ENCODE measurements at regions not wholly inside any gene's neighbourhood (a gene's known extent, or its start where the extent isn't known, plus 50 kb on each side); places are given as distances from the start of the nearest gene placed in this dataset.
A peak's percentile ranks its signal among the peaks of the same experiment; 100 is the strongest.

- DNase-seq, result no peak
These were observed 230.7 kb upstream of the FGGY start for GRCh38 chr1:59066236-59066635.

- DNase-seq, result no peak
These were observed 226.3 kb upstream of the FGGY start for GRCh38 chr1:59070610-59071009.

GRCh38 chr1:59071289-59071688 is 225.6 kb upstream of the FGGY start:
- DNase-seq, result peak in 1 of 2 donors; percentile 15

- DNase-seq, result peak; percentile 27 to 28
These were observed 224.9 kb upstream of the FGGY start for GRCh38 chr1:59071876-59072582.

GRCh38 chr1:59072583-59072947 is 224.3 kb upstream of the FGGY start:
- DNase-seq, result no peak

- no peak for DNase-seq
These were observed 222.3 kb upstream of the FGGY start for GRCh38 chr1:59074598-59074997.

- no peak for DNase-seq
These were observed 221.9 kb upstream of the FGGY start for GRCh38 chr1:59075021-59075420.

- no peak for DNase-seq
These were observed 220.3 kb upstream of the FGGY start for GRCh38 chr1:59076612-59077011.

- DNase-seq, result no peak
These were observed 219.3 kb upstream of the FGGY start for GRCh38 chr1:59077466-59078069.

GRCh38 chr1:59078070-59078800 is 218.7 kb upstream of the FGGY start:
- DNase-seq, result no peak

- no peak for DNase-seq
These were observed 218.0 kb upstream of the FGGY start for GRCh38 chr1:59078866-59079265.

- no peak for DNase-seq
These were observed 217.3 kb upstream of the FGGY start for GRCh38 chr1:59079434-59080140.

- DNase-seq, result no peak
These were observed 215.7 kb upstream of the FGGY start for GRCh38 chr1:59081181-59081580.

GRCh38 chr1:59081795-59082194 is 215.1 kb upstream of the FGGY start:
- no peak for DNase-seq

GRCh38 chr1:59083946-59084865 is 212.7 kb upstream of the FGGY start:
- no peak for DNase-seq

GRCh38 chr1:59085101-59085500 is 211.8 kb upstream of the FGGY start:
- DNase-seq, result no peak

- DNase-seq, result no peak
These were observed 207.7 kb upstream of the FGGY start for GRCh38 chr1:59089036-59089798.

- DNase-seq, result no peak
These were observed 206.9 kb upstream of the FGGY start for GRCh38 chr1:59089922-59090457.

GRCh38 chr1:59092126-59092525 is 204.8 kb upstream of the FGGY start:
- no peak for DNase-seq

- DNase-seq, result no peak
These were observed 202.9 kb upstream of the FGGY start for GRCh38 chr1:59094001-59094400.

GRCh38 chr1:59096501-59096900 is 200.4 kb upstream of the FGGY start:
- no peak for DNase-seq
